ENCODE measurements at regions not wholly inside any gene's neighbourhood (a gene's known extent, or its start where the extent isn't known, plus 50 kb on each side); places are given as distances from the start of the nearest gene placed in this dataset.
"Not testable (repeated sequence)": the region's sequence is repeated elsewhere in the genome, so short reads cannot be mapped to it uniquely, and the experiment has no call there.

DNA sequence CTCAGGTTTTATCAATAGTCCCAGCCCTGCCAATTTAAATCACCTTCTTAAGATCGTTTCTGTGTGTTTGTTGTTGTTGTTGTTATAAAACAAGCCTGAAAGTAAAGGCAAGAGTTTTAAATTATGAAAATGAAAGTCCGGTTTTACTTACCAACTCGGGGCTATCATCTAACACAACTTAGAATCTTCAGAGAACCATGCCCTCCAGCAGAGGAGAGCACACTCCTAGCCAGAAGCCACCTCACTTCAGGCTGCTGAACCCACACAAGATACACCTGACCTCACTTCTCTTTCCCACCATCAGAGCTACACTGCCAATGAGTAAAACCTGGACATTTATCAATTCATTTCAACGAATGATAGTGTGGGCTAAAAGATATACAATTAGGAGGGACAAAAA lies 335.2 kb downstream of the IRS1 start:
- no peaks in the 10 kb centered on the region for H3K27me3 ChIP-seq
- no peak for DNase-seq
- H3K9me3 ChIP-seq: no peaks in the 10 kb centered on the region
- intact Hi-C loops (cut with DNase I): no loop called here
- peak overlapping the region in 1 of 3 donors; percentile 7 for H3K27ac ChIP-seq
- no peak overlapping the region for H3K4me3 ChIP-seq (replicated peaks in 1 of 3)
- H3K4me1 ChIP-seq: peaks cover 13 to 15% of the 10 kb centered on the region in 2 donors
- TF ChIP-seq, protein P1, sequence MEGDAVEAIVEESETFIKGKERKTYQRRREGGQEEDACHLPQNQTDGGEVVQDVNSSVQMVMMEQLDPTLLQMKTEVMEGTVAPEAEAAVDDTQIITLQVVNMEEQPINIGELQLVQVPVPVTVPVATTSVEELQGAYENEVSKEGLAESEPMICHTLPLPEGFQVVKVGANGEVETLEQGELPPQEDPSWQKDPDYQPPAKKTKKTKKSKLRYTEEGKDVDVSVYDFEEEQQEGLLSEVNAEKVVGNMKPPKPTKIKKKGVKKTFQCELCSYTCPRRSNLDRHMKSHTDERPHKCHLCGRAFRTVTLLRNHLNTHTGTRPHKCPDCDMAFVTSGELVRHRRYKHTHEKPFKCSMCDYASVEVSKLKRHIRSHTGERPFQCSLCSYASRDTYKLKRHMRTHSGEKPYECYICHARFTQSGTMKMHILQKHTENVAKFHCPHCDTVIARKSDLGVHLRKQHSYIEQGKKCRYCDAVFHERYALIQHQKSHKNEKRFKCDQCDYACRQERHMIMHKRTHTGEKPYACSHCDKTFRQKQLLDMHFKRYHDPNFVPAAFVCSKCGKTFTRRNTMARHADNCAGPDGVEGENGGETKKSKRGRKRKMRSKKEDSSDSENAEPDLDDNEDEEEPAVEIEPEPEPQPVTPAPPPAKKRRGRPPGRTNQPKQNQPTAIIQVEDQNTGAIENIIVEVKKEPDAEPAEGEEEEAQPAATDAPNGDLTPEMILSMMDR (IDR thresholded peaks at IDR 0.05): no peak
- no peak for TF ChIP-seq POLR2A (IDR thresholded peaks at IDR 0.05)
- 80 to 82% methylated on average over 4 of the region's 4 CpGs for WGBS, 2 donors
- H3K36me3 ChIP-seq: no peaks in the 10 kb centered on the region

DNA sequence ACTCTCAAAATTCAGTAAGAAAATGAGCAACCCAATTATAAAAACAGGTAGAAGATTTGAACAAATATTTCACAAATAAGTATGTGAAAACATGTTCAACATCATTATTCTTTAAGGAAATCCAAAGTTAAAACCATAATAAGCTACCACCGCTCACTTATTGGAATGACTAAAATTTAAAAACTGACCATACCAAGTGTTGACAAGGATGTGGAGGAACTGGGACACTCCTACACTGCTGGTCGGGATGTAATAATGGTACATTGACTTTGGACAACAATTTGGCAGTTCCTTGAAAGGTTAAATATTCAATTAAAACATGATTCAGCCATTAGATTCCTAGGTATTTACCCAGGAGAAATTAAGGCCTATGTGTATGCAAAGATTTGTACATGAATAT lies 336.5 kb downstream of the IRS1 start:
- DNase-seq: no peak
- 91 to 94% methylated on average over 2 of the region's 2 CpGs for WGBS, 2 donors
- Histone ChIP-seq H3K4me1 (peaks cover 13 to 15% of the 10 kb centered on the region in 2 donors), H3K27ac (no peak overlapping the region), H3K27me3 (no peaks in the 10 kb centered on the region), H3K36me3 (no peaks in the 10 kb centered on the region), H3K9me3 (no peaks in the 10 kb centered on the region), H3K4me3 (replicated peaks in 1 of 3) (no peak overlapping the region)
- intact Hi-C loops (cut with DNase I): no loop called here
- TF ChIP-seq, protein P1 (IDR thresholded peaks at IDR 0.05): no peak

DNA sequence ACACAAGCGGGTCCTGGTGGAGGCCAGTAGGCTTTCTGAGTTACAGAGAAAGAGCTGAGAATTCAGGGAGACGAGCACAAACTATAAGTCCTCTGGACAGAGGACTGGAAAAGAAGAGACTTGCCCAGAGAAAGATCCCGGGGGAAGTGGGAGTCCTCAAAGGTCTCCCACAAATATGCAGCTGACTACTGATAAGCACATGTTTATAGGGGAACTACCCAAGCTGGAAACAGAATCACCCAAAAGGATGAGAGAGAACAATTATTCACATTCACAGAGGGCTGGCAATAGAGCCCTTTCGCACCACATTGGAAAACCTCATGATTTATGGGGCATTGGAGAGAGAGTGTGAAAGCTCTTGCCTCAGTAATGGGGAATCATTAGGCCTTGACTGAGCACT lies 337.6 kb downstream of the IRS1 start:
- 66 to 76% methylated on average over 4 of the region's 4 CpGs for whole genome bisulfite sequencing, 2 donors
- Histone ChIP-seq H3K9me3 (no peaks in the 10 kb centered on the region), H3K36me3 (no peaks in the 10 kb centered on the region), H3K27ac (no peak overlapping the region), H3K4me1 (peaks cover 12 to 15% of the 10 kb centered on the region in 2 donors), H3K27me3 (no peaks in the 10 kb centered on the region), H3K4me3 (replicated peaks in 1 of 3) (no peak overlapping the region)
- intact Hi-C loops (cut with DNase I): no loop called here
- no peak for TF ChIP-seq POLR2A (IDR thresholded peaks at IDR 0.05)
- TF ChIP-seq, protein P1 (IDR thresholded peaks at IDR 0.05): no peak
- no peak for DNase-seq

DNA sequence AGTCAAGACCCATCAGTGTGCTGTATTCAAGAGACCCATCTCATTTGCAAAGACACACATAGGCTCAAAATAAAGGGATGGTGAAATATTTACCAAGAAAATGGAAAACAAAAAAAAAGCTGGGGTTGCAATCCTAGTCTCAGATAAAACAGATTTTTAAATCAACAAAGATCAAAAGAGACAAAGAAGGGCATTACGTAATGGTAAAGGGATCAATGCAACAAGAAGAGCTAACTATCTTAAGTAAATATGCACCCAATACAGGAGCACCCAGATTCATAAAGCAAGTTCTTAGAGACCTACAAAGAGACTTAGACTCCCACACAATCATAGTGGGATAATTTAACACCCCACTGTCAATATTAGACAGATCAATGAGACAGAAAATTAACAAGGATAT lies 343.5 kb downstream of the IRS1 start:
- H3K27me3 ChIP-seq; H3K4me3 ChIP-seq (replicated peaks in 1 of 3); DNase-seq; H3K27ac ChIP-seq; H3K4me1 ChIP-seq; H3K36me3 ChIP-seq; H3K9me3 ChIP-seq; intact Hi-C loops (cut with DNase I): not testable (repeated sequence)
- WGBS, 2 donors: 95 to 96% methylated on average over 1 of the region's 1 CpG

DNA sequence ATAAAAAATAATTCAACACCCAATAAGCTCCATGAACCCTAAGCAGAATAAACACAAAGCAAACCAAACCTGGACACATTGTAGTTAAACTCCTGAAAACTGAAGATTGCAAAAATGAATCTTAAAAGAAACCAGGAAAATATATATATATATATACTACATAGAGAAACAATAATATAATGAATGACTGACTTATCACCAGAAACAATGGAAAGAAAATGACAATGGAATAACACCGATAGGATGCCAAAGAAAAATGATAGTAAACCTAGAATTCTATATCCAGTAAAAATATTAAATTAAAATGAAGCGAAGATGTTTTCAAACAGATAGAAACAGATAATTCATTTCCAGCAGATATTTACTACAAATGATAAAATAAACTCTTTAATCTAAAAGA lies 346.9 kb downstream of the IRS1 start:
- H3K4me1 ChIP-seq: peaks cover 3 to 4% of the 10 kb centered on the region in 2 donors
- intact Hi-C loops (cut with DNase I): no loop called here
- DNase-seq: no peak
- no peaks in the 10 kb centered on the region for H3K36me3 ChIP-seq
- H3K27me3 ChIP-seq: no peaks in the 10 kb centered on the region
- WGBS, 2 donors: 93 to 95% methylated on average over 2 of the region's 2 CpGs
- H3K4me3 ChIP-seq (replicated peaks in 1 of 3): no peak overlapping the region
- no peak overlapping the region for H3K27ac ChIP-seq
- no peaks in the 10 kb centered on the region for H3K9me3 ChIP-seq
- TF ChIP-seq, protein P1 (IDR thresholded peaks at IDR 0.05): no peak
- TF ChIP-seq POLR2A (IDR thresholded peaks at IDR 0.05): no peak

DNA sequence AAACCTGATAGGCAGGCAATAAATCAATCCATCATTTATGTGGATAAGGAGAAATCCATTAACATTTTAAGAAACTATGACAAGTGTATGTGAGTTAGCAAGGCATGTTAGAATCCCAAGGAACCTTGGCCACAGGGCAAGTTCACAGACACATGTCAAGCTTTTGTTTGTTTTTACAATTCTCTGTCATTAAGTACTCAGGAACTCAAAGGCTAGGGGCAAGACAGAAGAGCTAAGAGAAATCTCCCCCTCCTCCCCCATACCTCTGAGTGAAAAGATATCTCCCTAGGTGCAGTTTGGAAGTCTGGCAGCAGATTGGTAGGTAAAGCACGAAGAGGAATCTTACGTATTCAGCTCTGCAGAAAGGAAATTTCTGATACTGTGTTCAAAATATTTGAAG lies 348.1 kb downstream of the IRS1 start:
- Histone ChIP-seq H3K4me3 (replicated peaks in 1 of 3) (no peak overlapping the region), H3K36me3 (no peaks in the 10 kb centered on the region), H3K27me3 (no peaks in the 10 kb centered on the region), H3K9me3 (no peaks in the 10 kb centered on the region), H3K27ac (no peak overlapping the region), H3K4me1 (peaks cover 5 to 9% of the 10 kb centered on the region in 2 donors)
- intact Hi-C loops (cut with DNase I): no loop called here
- TF ChIP-seq, protein P1 (IDR thresholded peaks at IDR 0.05): no peak
- TF ChIP-seq POLR2A (IDR thresholded peaks at IDR 0.05): no peak
- WGBS, 2 donors: 83 to 96% methylated on average over 2 of the region's 2 CpGs
- DNase-seq: no peak
